HT-29 (cell line): ENCODE measurements at regions not wholly inside any gene's neighbourhood (a gene's known extent, or its start where the extent isn't known, plus 50 kb on each side); places are given as distances from the start of the nearest gene placed in this dataset. TPM values are rescaled to one million over a fixed set of nuclear protein-coding genes. Genes with fewer than 3 reads are reported as not detected.

Source experiments
- small RNA-seq: library from RNA; depleted of rRNA; stranded (forward); fragments of <200 nt; gene quantifications from one replicate; pipeline ENCODE3, GENCODE V24; 2014

Small RNA genes lying in the stretch of these regions (small RNA-seq; reads per million reads assigned to genes)
- gene RF00019 (not detected), gene RF00432 (not detected)
